Adipocyte (in vitro differentiated cells): ENCODE measurements at regions not wholly inside any gene's neighbourhood (a gene's known extent, or its start where the extent isn't known, plus 50 kb on each side); places are given as distances from the start of the nearest gene placed in this dataset.

Experiments
- DNase-seq: peaks from one replicate; pipeline ENCODE4 v3.0.0-alpha.2; 2015; ENCODE audit warnings: low read depth
- H3K27me3 ChIP-seq: replicated peaks from 2 replicates; pipeline ENCODE4 v1.7.0; 2013; ENCODE audit warnings: mild to moderate bottlenecking, low read length, moderate library complexity; ENCODE audit not compliant: control insufficient read depth, insufficient read depth
- H3K36me3 ChIP-seq: 2 replicates; pipeline ENCODE4 v1.7.0; 2013; ENCODE audit warnings: low read length, mild to moderate bottlenecking, moderate library complexity; ENCODE audit not compliant: control insufficient read depth, insufficient read depth, severe bottlenecking
- H3K4me1 ChIP-seq: 2 replicates; pipeline ENCODE4 v1.7.0; 2013; ENCODE audit warnings: mild to moderate bottlenecking, low read length, moderate library complexity; ENCODE audit not compliant: control insufficient read depth, insufficient read depth
- H3K4me3 ChIP-seq: 2 replicates; pipeline ENCODE4 v1.7.0; 2013; ENCODE audit warnings: mild to moderate bottlenecking, low read length, moderate library complexity
- H3K9ac ChIP-seq: 2 replicates; pipeline ENCODE4 v1.7.0; 2013; ENCODE audit warnings: mild to moderate bottlenecking, low read length, moderate library complexity
- H3K9me3 ChIP-seq: 2 replicates; pipeline ENCODE4 v1.7.0; 2013; ENCODE audit warnings: mild to moderate bottlenecking, low read length, moderate library complexity; ENCODE audit not compliant: control insufficient read depth

DNA sequence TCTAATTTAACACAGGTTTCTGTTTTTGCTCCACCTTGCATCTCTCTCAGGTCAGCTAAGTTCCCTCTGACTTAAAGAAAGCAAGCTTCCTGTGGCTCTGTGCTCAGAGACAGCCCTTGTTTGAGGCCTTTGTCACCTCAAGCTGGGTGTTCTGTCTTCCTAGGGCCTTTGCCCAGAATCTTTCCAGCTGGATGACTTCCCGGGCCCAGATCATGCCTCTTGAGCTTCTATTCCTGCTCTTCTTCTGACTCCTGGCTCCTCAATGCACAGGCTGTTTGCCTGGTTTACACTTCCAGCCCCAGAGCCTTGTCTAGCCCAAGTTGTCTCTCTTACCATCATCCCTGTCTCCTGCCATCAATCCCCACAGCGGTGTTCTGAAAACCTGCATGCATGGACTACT is 300.6 kb downstream of the VPS13C start:
- H3K4me3 ChIP-seq = no peak overlapping the region
- no peak overlapping the region for H3K9ac ChIP-seq
- H3K27me3 ChIP-seq = peaks cover 8% of the 10 kb centered on the region
- no peak for DNase-seq
- H3K36me3 ChIP-seq = no peaks in the 10 kb centered on the region
- no peaks in the 10 kb centered on the region for H3K9me3 ChIP-seq
- peaks cover 25% of the 10 kb centered on the region for H3K4me1 ChIP-seq

DNA sequence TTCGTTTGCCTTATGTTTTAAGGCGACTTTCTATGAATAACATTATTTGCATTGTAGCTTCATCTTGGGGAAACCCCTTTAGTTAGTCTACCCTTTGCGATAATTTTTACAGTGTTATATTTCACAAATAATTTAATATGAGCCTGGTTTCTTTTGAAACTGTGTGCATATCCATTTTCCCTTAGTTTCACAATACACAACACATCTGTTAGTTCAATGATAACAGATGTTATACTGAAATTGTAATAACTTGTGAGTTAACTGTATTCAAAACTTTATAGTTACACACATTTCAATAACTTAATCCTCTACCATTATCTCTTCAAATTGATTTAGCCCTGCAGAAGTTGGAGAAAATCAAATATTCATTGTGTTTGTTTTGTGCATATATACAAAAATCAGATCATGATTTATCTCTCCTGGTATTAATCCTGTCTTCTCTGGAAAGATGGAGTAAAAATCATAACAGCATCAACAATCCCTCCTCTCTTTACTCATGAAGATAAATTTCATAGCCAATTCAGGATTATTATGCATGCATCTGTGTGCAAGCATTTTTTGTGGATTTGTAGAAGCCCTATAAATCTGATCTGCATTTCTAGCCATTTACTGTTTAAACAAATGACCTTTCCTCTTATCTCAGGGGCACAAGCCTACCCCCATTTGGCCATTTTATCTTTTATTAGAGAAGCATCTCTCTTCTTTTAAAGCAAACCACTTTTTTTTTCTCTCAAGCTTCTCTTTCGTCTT is 304.0 kb downstream of the VPS13C start:
- no peaks in the 10 kb centered on the region for H3K9me3 ChIP-seq
- no peak for DNase-seq
- peak overlapping the region; percentile 57 for H3K4me3 ChIP-seq
- peaks cover 25% of the 10 kb centered on the region for H3K4me1 ChIP-seq
- H3K27me3 ChIP-seq = peaks cover 4% of the 10 kb centered on the region
- H3K9ac ChIP-seq = peak overlapping the region; percentile 73
- no peaks in the 10 kb centered on the region for H3K36me3 ChIP-seq

DNA sequence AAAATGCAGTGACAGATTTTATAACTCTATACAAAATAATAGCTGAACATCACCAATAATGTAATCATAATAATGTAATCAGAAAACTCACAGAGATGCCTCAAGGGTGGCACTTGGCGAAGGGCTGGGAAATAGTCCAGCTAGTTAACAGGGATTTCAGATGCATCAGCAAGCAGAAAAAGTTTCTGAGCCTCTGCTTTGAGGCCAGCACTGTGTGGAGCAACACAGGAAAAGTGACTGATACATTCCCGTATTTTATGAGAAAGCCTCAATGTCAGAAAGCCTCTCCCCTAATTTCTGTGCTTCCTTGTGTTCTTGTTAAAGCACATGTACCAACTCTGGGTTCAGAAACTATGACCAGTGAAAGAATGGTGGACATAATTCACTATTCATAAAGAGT is 304.8 kb downstream of the VPS13C start:
- Histone ChIP-seq H3K27me3 (peaks cover 4% of the 10 kb centered on the region), H3K4me1 (peaks cover 25% of the 10 kb centered on the region), H3K4me3 (peak overlapping the region; percentile 57), H3K9me3 (no peaks in the 10 kb centered on the region), H3K36me3 (no peaks in the 10 kb centered on the region), H3K9ac (peak overlapping the region; percentile 73)
- no peak for DNase-seq

DNA sequence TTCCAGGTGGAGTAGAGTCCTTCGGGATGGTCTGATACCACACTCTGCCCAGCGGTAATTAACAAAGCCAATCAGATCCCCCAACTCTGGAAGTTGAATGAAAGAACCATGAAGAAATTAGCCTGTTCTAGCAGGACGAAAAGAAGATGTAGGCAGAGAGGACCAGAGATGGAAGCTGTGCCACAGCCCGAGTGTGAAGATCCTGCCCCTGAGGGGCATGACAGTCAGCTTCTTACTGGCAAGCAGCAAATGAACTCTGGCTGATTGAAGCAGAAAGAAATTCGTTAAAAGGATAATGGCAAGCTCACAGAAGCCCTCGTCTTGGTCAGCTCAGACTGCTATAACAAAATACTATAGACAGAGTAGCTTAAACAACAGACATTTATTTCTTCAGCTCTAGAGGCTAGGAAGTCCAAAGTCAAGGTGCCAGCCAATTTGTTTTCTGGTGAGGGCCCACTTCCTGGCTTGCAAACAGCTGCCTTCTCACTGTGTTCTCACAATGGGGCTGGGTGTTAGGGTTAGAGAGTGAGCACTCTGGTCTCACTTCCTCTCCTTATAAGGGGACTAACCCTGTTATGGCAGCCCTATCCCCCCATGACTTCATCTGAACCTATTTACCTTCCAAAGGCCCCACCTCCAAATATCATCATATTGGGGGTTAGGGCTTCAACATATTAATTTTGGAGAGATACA is 307.1 kb downstream of the VPS13C start:
- Histone ChIP-seq H3K27me3 (peaks cover 4% of the 10 kb centered on the region), H3K4me1 (peaks cover 19% of the 10 kb centered on the region), H3K36me3 (no peaks in the 10 kb centered on the region), H3K9ac (no peak overlapping the region), H3K4me3 (no peak overlapping the region), H3K9me3 (no peaks in the 10 kb centered on the region)
- DNase-seq = no peak

DNA sequence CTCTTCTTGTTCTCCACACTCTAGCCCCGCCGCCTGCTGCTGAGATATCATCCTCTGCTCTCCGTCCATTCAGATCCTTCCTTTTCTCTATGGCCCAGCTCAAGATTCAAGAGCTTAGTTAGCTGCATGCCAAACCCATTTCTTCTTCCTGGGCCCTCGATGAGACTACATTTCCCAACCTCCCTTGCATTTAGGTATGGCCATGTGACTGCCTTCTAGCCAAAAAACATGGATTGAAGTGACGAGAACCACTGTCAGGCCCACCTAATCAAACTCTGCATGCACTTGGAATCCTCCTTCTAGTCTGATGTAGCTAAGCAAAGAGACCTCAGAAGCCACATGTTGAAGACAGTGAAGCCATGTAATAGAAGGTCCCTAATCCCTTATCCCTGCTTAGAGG is 308.2 kb downstream of the VPS13C start:
- Histone ChIP-seq H3K4me3 (no peak overlapping the region), H3K27me3 (no peaks in the 10 kb centered on the region)
- DNase-seq = no peak

DNA sequence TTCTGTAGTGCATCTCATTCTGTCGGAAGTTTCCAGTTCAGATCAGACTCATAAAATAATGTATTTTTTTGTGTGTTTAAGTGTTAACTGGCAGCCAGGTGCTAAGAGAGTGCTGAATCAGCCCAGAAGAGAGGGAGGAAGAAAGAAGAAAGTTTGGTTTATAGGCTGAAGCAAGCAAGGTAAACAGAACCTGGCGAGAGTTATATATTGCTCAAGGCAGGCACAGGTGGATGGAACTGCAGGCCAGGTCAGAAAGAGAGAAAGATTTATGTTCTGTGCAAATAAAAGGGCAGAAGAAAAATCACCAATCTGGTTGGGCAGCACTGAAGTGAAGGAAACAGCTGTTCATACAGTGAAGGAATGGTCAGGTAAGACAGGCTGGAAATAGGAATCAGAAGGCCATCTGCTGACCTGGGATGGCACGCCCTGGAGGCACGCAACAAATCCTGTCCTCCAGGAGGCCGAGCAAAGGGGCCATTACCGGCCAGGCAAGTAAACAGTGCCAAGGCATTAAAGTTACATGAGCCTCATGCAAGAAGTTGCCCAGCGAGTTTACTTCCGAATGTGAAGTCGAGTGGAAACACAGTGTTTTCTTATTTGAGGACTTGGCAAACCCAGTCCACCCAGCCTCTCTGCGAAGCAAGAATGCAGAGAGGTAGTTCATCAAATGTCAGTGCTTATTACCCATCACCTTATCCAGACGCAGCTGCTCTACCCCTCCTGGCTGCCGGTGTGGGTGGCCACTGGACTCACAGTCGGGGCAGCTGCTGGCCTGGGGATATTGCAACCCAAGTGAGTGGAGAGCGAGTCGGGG is 309.8 kb downstream of the VPS13C start:
- H3K36me3 ChIP-seq = no peaks in the 10 kb centered on the region
- no peak overlapping the region for H3K4me3 ChIP-seq
- no peak for DNase-seq
- no peaks in the 10 kb centered on the region for H3K9me3 ChIP-seq
- H3K9ac ChIP-seq = no peak overlapping the region
- H3K27me3 ChIP-seq = no peaks in the 10 kb centered on the region
- H3K4me1 ChIP-seq = peaks cover 11% of the 10 kb centered on the region

More for the DNA sequence above, 308.2 kb downstream of the VPS13C start:
- H3K36me3 ChIP-seq = no peaks in the 10 kb centered on the region
- H3K4me1 ChIP-seq = peaks cover 19% of the 10 kb centered on the region
- no peaks in the 10 kb centered on the region for H3K9me3 ChIP-seq
- no peak overlapping the region for H3K9ac ChIP-seq

DNA sequence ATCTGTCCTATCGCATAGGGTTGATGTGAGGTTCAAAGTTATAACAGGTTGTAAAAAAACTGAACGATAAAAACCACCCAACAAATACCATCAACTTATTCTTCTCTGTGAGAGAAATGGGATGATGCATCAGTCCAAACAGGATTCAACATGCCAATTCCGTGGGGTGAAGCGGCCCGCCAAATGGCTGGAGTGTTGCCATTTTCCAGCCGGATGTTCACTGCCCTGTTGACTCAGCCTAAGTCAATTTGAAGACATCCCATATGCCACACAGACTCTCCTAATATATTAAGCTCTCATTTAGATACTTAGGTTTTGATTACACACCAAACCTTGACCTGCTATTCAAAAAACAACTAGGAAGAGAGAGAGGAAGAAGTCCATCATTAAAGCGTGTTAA is 311.1 kb downstream of the VPS13C start:
- Histone ChIP-seq H3K4me1 (peaks cover 7% of the 10 kb centered on the region), H3K4me3 (no peak overlapping the region), H3K9ac (no peak overlapping the region), H3K36me3 (no peaks in the 10 kb centered on the region), H3K27me3 (no peaks in the 10 kb centered on the region), H3K9me3 (no peaks in the 10 kb centered on the region)
- no peak for DNase-seq

DNA sequence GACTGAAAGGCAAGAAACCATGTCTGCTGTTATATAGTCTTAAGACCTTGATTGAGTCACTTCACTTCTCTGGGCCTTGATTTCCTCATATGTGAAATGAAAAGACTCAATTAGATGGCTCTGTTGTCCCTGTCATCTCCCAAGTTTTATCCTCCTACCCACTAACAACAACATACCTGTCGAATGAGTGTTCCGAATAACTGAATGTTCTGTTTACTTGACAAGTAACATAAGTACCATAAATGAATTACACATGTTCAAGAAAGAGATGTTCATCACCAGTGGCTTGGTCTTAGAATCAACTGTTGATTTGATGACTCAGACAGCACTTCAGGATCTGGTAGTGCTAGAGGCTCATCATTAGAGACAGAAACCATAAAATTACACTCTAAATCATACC is 311.7 kb downstream of the VPS13C start:
- no peak overlapping the region for H3K4me3 ChIP-seq
- DNase-seq = no peak
- H3K27me3 ChIP-seq = no peaks in the 10 kb centered on the region
- H3K36me3 ChIP-seq = no peaks in the 10 kb centered on the region
- H3K4me1 ChIP-seq = peaks cover 7% of the 10 kb centered on the region
- H3K9me3 ChIP-seq = no peaks in the 10 kb centered on the region
- no peak overlapping the region for H3K9ac ChIP-seq

DNA sequence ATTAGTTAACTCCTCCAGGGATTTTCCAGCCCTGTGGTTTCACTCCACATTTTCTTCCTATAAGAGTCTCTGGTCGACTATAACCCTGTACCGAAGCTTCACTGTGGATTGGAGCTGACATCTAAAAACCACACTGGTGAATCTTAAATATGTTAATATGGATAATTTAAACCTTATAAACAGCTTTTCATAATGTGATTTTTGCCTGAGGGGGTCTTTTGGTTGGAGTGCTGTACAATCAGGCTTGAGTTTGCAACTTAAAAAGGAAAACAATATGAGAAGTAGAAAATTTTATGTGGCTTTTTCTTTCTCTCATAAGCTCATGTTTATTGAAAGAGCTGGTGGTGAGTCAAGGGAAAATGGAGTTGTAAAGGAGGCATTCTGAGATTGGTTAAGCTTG is 313.7 kb downstream of the VPS13C start:
- H3K27me3 ChIP-seq = no peaks in the 10 kb centered on the region
- no peaks in the 10 kb centered on the region for H3K9me3 ChIP-seq
- no peak overlapping the region for H3K9ac ChIP-seq
- no peak for DNase-seq
- no peaks in the 10 kb centered on the region for H3K36me3 ChIP-seq
- peaks cover 7% of the 10 kb centered on the region for H3K4me1 ChIP-seq
- no peak overlapping the region for H3K4me3 ChIP-seq

DNA sequence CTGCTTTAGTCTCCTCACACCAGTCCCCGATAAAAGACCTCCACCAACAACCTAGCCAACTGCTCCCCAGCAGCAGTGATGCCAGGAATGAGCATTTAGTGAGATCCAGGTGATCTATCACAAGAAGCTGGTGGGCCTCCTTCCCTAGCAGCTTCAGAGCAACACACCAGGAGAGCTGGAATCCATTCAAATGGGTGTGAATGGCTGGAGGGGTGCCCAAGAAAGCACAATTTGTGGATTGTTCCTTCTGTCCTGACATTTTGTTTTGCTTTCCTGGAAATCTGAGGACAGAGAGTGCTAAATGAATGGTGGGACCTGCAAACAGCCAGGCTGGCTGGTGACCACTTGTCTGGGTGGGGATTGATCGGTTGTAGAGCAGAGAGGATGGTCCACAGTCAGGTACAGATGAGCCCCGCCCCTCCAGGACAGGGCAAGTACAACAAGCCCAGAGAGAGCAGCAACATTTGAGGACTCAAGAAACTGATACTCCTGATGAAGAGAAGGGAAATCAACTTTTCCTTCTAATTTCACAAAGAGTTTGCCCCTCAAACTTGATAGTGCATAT is 316.8 kb downstream of the VPS13C start:
- Histone ChIP-seq H3K9ac (no peak overlapping the region), H3K9me3 (no peaks in the 10 kb centered on the region), H3K4me3 (no peak overlapping the region), H3K4me1 (peaks cover 7% of the 10 kb centered on the region), H3K27me3 (no peaks in the 10 kb centered on the region), H3K36me3 (no peaks in the 10 kb centered on the region)
- no peak for DNase-seq

DNA sequence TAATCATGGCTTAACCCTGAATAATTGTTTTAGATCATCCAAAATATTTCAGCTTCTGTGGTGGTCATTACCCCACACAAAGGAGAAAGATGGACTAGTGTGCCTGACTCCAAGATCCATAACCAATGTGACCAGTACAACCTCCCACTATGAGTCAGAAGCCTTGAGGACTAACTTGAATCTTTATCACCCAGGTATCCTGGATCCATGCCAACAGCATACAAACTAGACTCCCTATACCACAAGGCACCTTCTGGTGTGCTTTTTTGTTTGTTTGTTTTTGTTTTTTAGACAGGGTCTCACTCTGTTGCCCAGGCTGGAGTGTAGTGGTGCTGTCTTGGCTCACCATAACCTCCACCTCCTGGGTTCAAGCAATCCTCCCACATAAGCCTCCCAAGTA is 317.7 kb downstream of the VPS13C start:
- H3K27me3 ChIP-seq = no peaks in the 10 kb centered on the region
- H3K4me1 ChIP-seq = peaks cover 8% of the 10 kb centered on the region
- H3K9ac ChIP-seq = no peak overlapping the region

More for the DNA sequence above, 317.7 kb downstream of the VPS13C start:
- H3K9me3 ChIP-seq = no peaks in the 10 kb centered on the region
- DNase-seq = no peak
- no peak overlapping the region for H3K4me3 ChIP-seq
- no peaks in the 10 kb centered on the region for H3K36me3 ChIP-seq
